ENCODE measurements at regions not wholly inside any gene's neighbourhood (a gene's known extent, or its start where the extent isn't known, plus 50 kb on each side); places are given as distances from the start of the nearest gene placed in this dataset.
"Not testable (repeated sequence)": the region's sequence is repeated elsewhere in the genome, so short reads cannot be mapped to it uniquely, and the experiment has no call there.

GRCh38 chr1:101492144-101492543 lies 255.3 kb downstream of the S1PR1 start:
- DNase-seq, result not testable (repeated sequence)

- DNase-seq, result not testable (repeated sequence)
Measured at GRCh38 chr1:101493920-101494319, 257.1 kb downstream of the S1PR1 start.

- DNase-seq, result no peak
Measured at GRCh38 chr1:101496109-101496508, 259.3 kb downstream of the S1PR1 start.

GRCh38 chr1:101497881-101498559 lies 261.2 kb downstream of the S1PR1 start:
- no peak for DNase-seq

- not testable (repeated sequence) for DNase-seq
Measured at GRCh38 chr1:101504106-101504505, 267.3 kb downstream of the S1PR1 start.

GRCh38 chr1:101505240-101505639 lies 268.4 kb downstream of the S1PR1 start:
- DNase-seq, result not testable (repeated sequence)

GRCh38 chr1:101506541-101507164 lies 269.8 kb downstream of the S1PR1 start:
- no peak for DNase-seq

GRCh38 chr1:101507547-101507971 lies 270.7 kb downstream of the S1PR1 start:
- no peak for DNase-seq

GRCh38 chr1:101508913-101509312 lies 272.1 kb downstream of the S1PR1 start:
- no peak for DNase-seq

GRCh38 chr1:101509370-101509769 lies 272.6 kb downstream of the S1PR1 start:
- DNase-seq, result no peak

GRCh38 chr1:101511202-101511891 lies 274.5 kb downstream of the S1PR1 start:
- DNase-seq, result no peak

- DNase-seq, result no peak
Measured at GRCh38 chr1:101520302-101520701, 283.5 kb downstream of the S1PR1 start.

GRCh38 chr1:101522486-101522885 lies 285.7 kb downstream of the S1PR1 start:
- no peak for DNase-seq

- DNase-seq, result no peak
Measured at GRCh38 chr1:101526813-101527212, 290.0 kb downstream of the S1PR1 start.

GRCh38 chr1:101532377-101532776 lies 295.6 kb downstream of the S1PR1 start:
- DNase-seq, result no peak

GRCh38 chr1:101540161-101540560 lies 303.3 kb downstream of the S1PR1 start:
- DNase-seq, result no peak

- DNase-seq, result no peak
Measured at GRCh38 chr1:101546885-101547284, 310.1 kb downstream of the S1PR1 start.

- no peak for DNase-seq
Measured at GRCh38 chr1:101547357-101547756, 310.5 kb downstream of the S1PR1 start.

GRCh38 chr1:101548376-101548775 lies 311.6 kb downstream of the S1PR1 start:
- no peak for DNase-seq

- no peak for DNase-seq
Measured at GRCh38 chr1:101550581-101550980, 313.8 kb downstream of the S1PR1 start.

- DNase-seq, result no peak
Measured at GRCh38 chr1:101566883-101567538, 330.2 kb downstream of the S1PR1 start.

GRCh38 chr1:101567582-101568189 lies 330.9 kb downstream of the S1PR1 start:
- peak; percentile 22 for DNase-seq

GRCh38 chr1:101587741-101588140 lies 350.9 kb downstream of the S1PR1 start:
- no peak for DNase-seq

All from stimulated activated naive CD4-positive, alpha-beta T cell treated with Interleukin-2 at 50 U/mL for 16 hours (primary cell).